ENCODE measurements at regions not wholly inside any gene's neighbourhood (a gene's known extent, or its start where the extent isn't known, plus 50 kb on each side); places are given as distances from the start of the nearest gene placed in this dataset.

DNA sequence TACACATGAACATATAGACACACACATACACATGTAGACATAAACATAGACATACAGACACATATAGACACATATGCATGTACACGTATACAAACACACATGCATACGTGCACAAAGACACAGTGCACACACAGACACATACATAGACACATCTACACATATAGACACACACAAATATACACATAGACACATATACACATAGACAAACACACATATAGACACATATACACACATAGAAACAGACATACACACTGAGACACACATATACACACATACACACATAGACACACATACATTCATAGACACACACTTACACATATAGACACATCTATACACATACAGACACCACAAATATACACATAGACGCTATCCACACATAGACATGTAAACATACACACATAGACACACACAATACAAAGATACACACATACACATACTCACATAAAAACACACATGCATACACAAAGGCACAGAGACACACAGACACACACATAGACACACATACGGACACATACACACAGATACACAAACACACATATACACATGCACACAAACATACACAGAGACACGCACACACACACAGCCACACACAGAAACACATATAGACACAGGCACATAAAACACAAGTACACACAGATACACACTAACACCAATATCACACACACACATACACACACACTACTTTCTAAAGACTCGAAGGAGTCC lies 254.0 kb downstream of the TSHZ3 start:
- Histone ChIP-seq H3K4me1 (ENCODE audit: insufficient read depth) (peaks cover 7% of the 10 kb centered on the region), H3K79me2 (replicated peaks; ENCODE audit: insufficient read depth) (no peaks in the 10 kb centered on the region), H3K27me3 (ENCODE audit: insufficient read depth) (no peaks in the 10 kb centered on the region), H4K20me1 (replicated peaks; ENCODE audit: insufficient read depth) (no peaks in the 10 kb centered on the region), H2AFZ (no peak overlapping the region), H3K9me2 (ENCODE audit: insufficient read depth) (peaks cover 12% of the 10 kb centered on the region), H3K27ac (ENCODE audit: low read depth) (no peak overlapping the region), H3F3A (replicated peaks; ENCODE audit: low read depth) (no peaks in the 10 kb centered on the region), H3K4me3 (no peak overlapping the region), H3K36me3 (ENCODE audit: insufficient read depth) (no peaks in the 10 kb centered on the region), H3K4me2 (no peak overlapping the region)
- Mint-ChIP-seq H3K9me3 (no peaks in the 10 kb centered on the region), H3K4me3 (no peak overlapping the region), H3K27me3 (ENCODE audit: insufficient read depth, low read depth, poor library complexity) (peaks cover 1% of the 10 kb centered on the region), H3K27ac (no peak overlapping the region), H3K4me1 (peaks cover 8% of the 10 kb centered on the region; the same call in 2 of the 3 replicates), H3K36me3 (ENCODE audit: low read depth) (no peaks in the 10 kb centered on the region)
- ATAC-seq: no peak
- TF ChIP-seq ZNF331 (CRISPR knock-in tag; IDR thresholded peaks at IDR 0.05; ENCODE audit: low read depth): no peak
- no peak for TF ChIP-seq JUNB (IDR thresholded peaks at IDR 0.05; ENCODE audit: unreplicated experiment)
- TF ChIP-seq POLR2AphosphoS5 (IDR thresholded peaks at IDR 0.05; ENCODE audit: low read depth): no peak
- no peak for TF ChIP-seq CREB1 (CRISPR knock-in tag; IDR thresholded peaks at IDR 0.05; ENCODE audit: low read depth)
- TF ChIP-seq STAT1 (IDR thresholded peaks at IDR 0.05; ENCODE audit: unreplicated experiment): no peak
- no peak for TF ChIP-seq EZH2phosphoT487 (IDR thresholded peaks at IDR 0.05; ENCODE audit: unreplicated experiment)
- no peak for TF ChIP-seq NANOG (IDR thresholded peaks at IDR 0.05; ENCODE audit: borderline replicate concordance)
- no peak for TF ChIP-seq EZH2 (IDR thresholded peaks at IDR 0.05; ENCODE audit: low read depth, unreplicated experiment)
- TF ChIP-seq ZNF114 (CRISPR knock-in tag; IDR thresholded peaks at IDR 0.05): no peak
- DNase-seq (ENCODE audit: low spot score): no peak

GRCh38 chr19:31092274-31092673 lies 257.0 kb downstream of the TSHZ3 start:
- H3K9me3 Mint-ChIP-seq: no peaks in the 10 kb centered on the region
- no peaks in the 10 kb centered on the region for H3K36me3 ChIP-seq (ENCODE audit: insufficient read depth)
- H3K4me1 Mint-ChIP-seq: no peaks in the 10 kb centered on the region
- peaks cover 12% of the 10 kb centered on the region for H3K9me2 ChIP-seq (ENCODE audit: insufficient read depth)
- no peaks in the 10 kb centered on the region for H3K79me2 ChIP-seq (replicated peaks; ENCODE audit: insufficient read depth)
- no peak overlapping the region for H3K4me3 Mint-ChIP-seq
- H3K36me3 Mint-ChIP-seq (ENCODE audit: low read depth): no peaks in the 10 kb centered on the region
- no peak overlapping the region for H3K27ac ChIP-seq (ENCODE audit: low read depth)
- no peak overlapping the region for H3K4me3 ChIP-seq
- H4K20me1 ChIP-seq (replicated peaks; ENCODE audit: insufficient read depth): no peaks in the 10 kb centered on the region
- H3F3A ChIP-seq (replicated peaks; ENCODE audit: low read depth): no peaks in the 10 kb centered on the region
- DNase-seq (ENCODE audit: low spot score) (no peak), ATAC-seq (no peak)
- no peak overlapping the region for H3K4me2 ChIP-seq
- peaks cover 1% of the 10 kb centered on the region for H3K27me3 Mint-ChIP-seq (ENCODE audit: insufficient read depth, low read depth, poor library complexity)
- no peak overlapping the region for H3K27ac Mint-ChIP-seq
- no peaks in the 10 kb centered on the region for H3K27me3 ChIP-seq (ENCODE audit: insufficient read depth)
- no peak overlapping the region for H2AFZ ChIP-seq
- no peaks in the 10 kb centered on the region for H3K4me1 ChIP-seq (ENCODE audit: insufficient read depth)
- TF ChIP-seq ETS1 (IDR thresholded peaks at IDR 0.05): no peak
- no peak for TF ChIP-seq ZNF331 (CRISPR knock-in tag; IDR thresholded peaks at IDR 0.05; ENCODE audit: low read depth)
- TF ChIP-seq NANOG (IDR thresholded peaks at IDR 0.05; ENCODE audit: borderline replicate concordance): no peak
- TF ChIP-seq ZNF114 (CRISPR knock-in tag; IDR thresholded peaks at IDR 0.05): no peak
- TF ChIP-seq CREB1 (CRISPR knock-in tag; IDR thresholded peaks at IDR 0.05; ENCODE audit: low read depth): no peak
- no peak for TF ChIP-seq STAT1 (IDR thresholded peaks at IDR 0.05; ENCODE audit: unreplicated experiment)
- no peak for TF ChIP-seq REST (IDR thresholded peaks at IDR 0.05; ENCODE audit: unreplicated experiment)
- TF ChIP-seq, protein P1, sequence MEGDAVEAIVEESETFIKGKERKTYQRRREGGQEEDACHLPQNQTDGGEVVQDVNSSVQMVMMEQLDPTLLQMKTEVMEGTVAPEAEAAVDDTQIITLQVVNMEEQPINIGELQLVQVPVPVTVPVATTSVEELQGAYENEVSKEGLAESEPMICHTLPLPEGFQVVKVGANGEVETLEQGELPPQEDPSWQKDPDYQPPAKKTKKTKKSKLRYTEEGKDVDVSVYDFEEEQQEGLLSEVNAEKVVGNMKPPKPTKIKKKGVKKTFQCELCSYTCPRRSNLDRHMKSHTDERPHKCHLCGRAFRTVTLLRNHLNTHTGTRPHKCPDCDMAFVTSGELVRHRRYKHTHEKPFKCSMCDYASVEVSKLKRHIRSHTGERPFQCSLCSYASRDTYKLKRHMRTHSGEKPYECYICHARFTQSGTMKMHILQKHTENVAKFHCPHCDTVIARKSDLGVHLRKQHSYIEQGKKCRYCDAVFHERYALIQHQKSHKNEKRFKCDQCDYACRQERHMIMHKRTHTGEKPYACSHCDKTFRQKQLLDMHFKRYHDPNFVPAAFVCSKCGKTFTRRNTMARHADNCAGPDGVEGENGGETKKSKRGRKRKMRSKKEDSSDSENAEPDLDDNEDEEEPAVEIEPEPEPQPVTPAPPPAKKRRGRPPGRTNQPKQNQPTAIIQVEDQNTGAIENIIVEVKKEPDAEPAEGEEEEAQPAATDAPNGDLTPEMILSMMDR (conservative IDR thresholded peaks at IDR 0.05; ENCODE audit: low read depth in 2 of 2): no peak
- TF ChIP-seq EZH2 (IDR thresholded peaks at IDR 0.05; ENCODE audit: low read depth, unreplicated experiment): no peak
- no peak for TF ChIP-seq JUNB (IDR thresholded peaks at IDR 0.05; ENCODE audit: unreplicated experiment)
